H9 (cell line): ENCODE measurements at regions not wholly inside any gene's neighbourhood (a gene's known extent, or its start where the extent isn't known, plus 50 kb on each side); places are given as distances from the start of the nearest gene placed in this dataset.

ENCODE experiments used
- DNase-seq: peaks from one replicate; pipeline ENCODE4 v3.0.0-alpha.2; 2017
- H2AFZ ChIP-seq: one replicate; pipeline ENCODE4 v1.6.1; 2013; ENCODE audit warnings: mild to moderate bottlenecking, low read length, control low read depth, moderate library complexity
- H2AK5ac ChIP-seq: 2 replicates; pipeline ENCODE4 v1.6.1; 2013; ENCODE audit warnings: low read length, control low read depth, mixed read lengths; ENCODE audit not compliant: insufficient read length
- H2BK120ac ChIP-seq: one replicate; pipeline ENCODE4 v1.6.1; 2013; ENCODE audit warnings: low read depth, mild to moderate bottlenecking, low read length, control low read depth, inconsistent platforms; ENCODE audit not compliant: poor library complexity, severe bottlenecking
- H2BK12ac ChIP-seq: 2 replicates; pipeline ENCODE4 v1.6.1; 2013; ENCODE audit warnings: low read length, control low read depth, mixed read lengths, low read depth; ENCODE audit not compliant: insufficient read length
- H2BK15ac ChIP-seq: 2 replicates; pipeline ENCODE4 v1.6.1; 2013; ENCODE audit warnings: low read depth, low read length, control low read depth
- H2BK20ac ChIP-seq: one replicate; pipeline ENCODE4 v1.6.1; 2013; ENCODE audit warnings: low read depth, mild to moderate bottlenecking, low read length, control low read depth, inconsistent platforms; ENCODE audit not compliant: poor library complexity, severe bottlenecking
- H2BK5ac ChIP-seq: 2 replicates; pipeline ENCODE4 v1.6.1; 2013; ENCODE audit warnings: low read length, control low read depth, mixed read lengths; ENCODE audit not compliant: insufficient read length
- H3K14ac ChIP-seq: 2 replicates; pipeline ENCODE4 v1.6.1; 2013; ENCODE audit warnings: low read length, control low read depth; ENCODE audit not compliant: insufficient read depth
- H3K18ac ChIP-seq: 2 replicates; pipeline ENCODE4 v1.6.1; 2013; ENCODE audit warnings: low read depth, mild to moderate bottlenecking, mixed read lengths, low read length, control low read depth; ENCODE audit not compliant: insufficient read length
- H3K23ac ChIP-seq: 2 replicates; pipeline ENCODE4 v1.6.1; 2013; ENCODE audit warnings: low read length, control low read depth, mixed read lengths, low read depth; ENCODE audit not compliant: insufficient read length
- H3K23me2 ChIP-seq: 2 replicates; pipeline ENCODE4 v1.6.1; 2013; ENCODE audit warnings: low read depth, mild to moderate bottlenecking, mixed read lengths, low read length, control low read depth; ENCODE audit not compliant: insufficient read length, poor library complexity, severe bottlenecking
- H3K27ac ChIP-seq: 2 replicates; pipeline ENCODE4 v1.5.1; 2013; ENCODE audit warnings: low read length, control low read depth, mixed read lengths, low read depth; ENCODE audit not compliant: insufficient read length
- H3K27me3 ChIP-seq: 2 replicates; pipeline ENCODE4 v1.6.1; 2013; ENCODE audit warnings: low read length, control low read depth, inconsistent platforms; ENCODE audit not compliant: insufficient read depth
- H3K4ac ChIP-seq: 2 replicates; pipeline ENCODE4 v1.6.1; 2013; ENCODE audit warnings: low read depth, mild to moderate bottlenecking, control low read depth, inconsistent platforms, low read length, moderate library complexity
- H3K4me1 ChIP-seq: 2 replicates; pipeline ENCODE4 v1.6.1; 2013; ENCODE audit warnings: low read length, control low read depth, inconsistent platforms; ENCODE audit not compliant: insufficient read depth
- H3K4me2 ChIP-seq: 2 replicates; pipeline ENCODE4 v1.6.1; 2013; ENCODE audit warnings: low read length, control low read depth, mixed read lengths; ENCODE audit not compliant: insufficient read length, insufficient read depth
- H3K56ac ChIP-seq: 2 replicates; pipeline ENCODE4 v1.6.1; 2013; ENCODE audit warnings: low read depth, mild to moderate bottlenecking, mixed read lengths, low read length, control low read depth; ENCODE audit not compliant: insufficient read length
- H3K79me1 ChIP-seq: 2 replicates; pipeline ENCODE4 v1.6.1; 2013; ENCODE audit warnings: low read depth, mild to moderate bottlenecking, moderate library complexity, low read length, control low read depth, inconsistent platforms; ENCODE audit not compliant: insufficient read depth, poor library complexity, severe bottlenecking
- H3K79me2 ChIP-seq: 2 replicates; pipeline ENCODE4 v1.6.1; 2013; ENCODE audit warnings: low read length, control low read depth, inconsistent platforms; ENCODE audit not compliant: insufficient read depth
- H3K9ac ChIP-seq: 2 replicates; pipeline ENCODE4 v1.6.1; 2013; ENCODE audit warnings: low read length, control low read depth, mixed read lengths; ENCODE audit not compliant: insufficient read length; ENCODE audit errors: extremely low read depth
- H3K9me3 ChIP-seq: one replicate; pipeline ENCODE4 v1.6.1; 2013; ENCODE audit warnings: low read depth, low read length, inconsistent platforms; ENCODE audit not compliant: control insufficient read depth
- H3T11ph ChIP-seq: one replicate; pipeline ENCODE4 v1.6.1; 2013; ENCODE audit warnings: mild to moderate bottlenecking, low read length, control low read depth, inconsistent platforms
- H4K20me1 ChIP-seq: one replicate; pipeline ENCODE4 v1.6.1; 2013; ENCODE audit not compliant: control insufficient read depth, insufficient read length, insufficient read depth
- H4K5ac ChIP-seq: 2 replicates; pipeline ENCODE4 v1.6.1; 2013; ENCODE audit warnings: low read depth, mild to moderate bottlenecking, mixed read lengths, low read length, control low read depth; ENCODE audit not compliant: insufficient read length
- H4K8ac ChIP-seq: replicated peaks from 2 replicates; pipeline ENCODE4 v1.6.1; 2013; ENCODE audit warnings: low read length, control low read depth, mixed read lengths, low read depth; ENCODE audit not compliant: insufficient read length
- H4K91ac ChIP-seq: 2 replicates; pipeline ENCODE4 v1.6.1; 2013; ENCODE audit warnings: low read depth, mild to moderate bottlenecking, moderate library complexity, mixed read lengths, low read length, control low read depth; ENCODE audit not compliant: insufficient read length
- H3K27ac Mint-ChIP-seq, 3 experiments: 2 replicates in 2 of 3; 3 replicates in 1 of 3; pipeline ENCODE4 v1.8.0; 2020 to 2021; ENCODE audit warnings: mixed read lengths in 3 of 3, mild to moderate bottlenecking in 1 of 3, moderate library complexity in 1 of 3
- H3K27me3 Mint-ChIP-seq: 2 replicates; pipeline ENCODE4 v1.8.0; 2021; ENCODE audit warnings: low read depth, mild to moderate bottlenecking, moderate library complexity, mixed read lengths
- H3K36me3 Mint-ChIP-seq, 3 experiments: 2 replicates in 2 of 3; 3 replicates in 1 of 3; pipeline ENCODE4 v1.8.0; 2020 to 2021; ENCODE audit warnings: low read depth in 3 of 3, mixed read lengths in 3 of 3; ENCODE audit not compliant: insufficient read depth in 1 of 3
- H3K4me1 Mint-ChIP-seq, 2 experiments: 2 replicates each; pipeline ENCODE4 v1.8.0; 2020; ENCODE audit warnings: mixed read lengths in 2 of 2
- H3K4me3 Mint-ChIP-seq, 2 experiments: 2 replicates in 1 of 2; 3 replicates in 1 of 2; pipeline ENCODE4 v1.8.0; 2020 to 2021; ENCODE audit warnings: mild to moderate bottlenecking in 2 of 2, mixed read lengths in 2 of 2, moderate library complexity in 1 of 2
- H3K9me3 Mint-ChIP-seq, 2 experiments: 2 replicates in 1 of 2; 3 replicates in 1 of 2; pipeline ENCODE4 v1.8.0; 2020; ENCODE audit warnings: mild to moderate bottlenecking in 2 of 2, mixed read lengths in 2 of 2, moderate library complexity in 1 of 2
- CTCF ChIP-seq: fragments of 200-600 bp; sonication (generic); conservative IDR thresholded peaks from 3 replicates; pipeline ENCODE4 v1.8.0; 2021; ENCODE audit warnings: antibody characterized with exemption, mild to moderate bottlenecking
- WGBS: extraction: QIAGEN DNeasy Blood & Tissue Kit; methylation state at CpG from one replicate; pipeline ENCODE4 v1.1.7; 2013; ENCODE audit warnings: missing lambda C conversion rate, low lambda C conversion rate, mixed read lengths; ENCODE audit not compliant: insufficient read length; ENCODE audit errors: extremely low coverage; 5-methylcytosine and 5-hydroxymethylcytosine counted together

- Histone ChIP-seq H4K5ac (no peak overlapping the region), H3K9me3 (no peaks in the 10 kb centered on the region), H2BK20ac (no peak overlapping the region), H3K14ac (no peak overlapping the region), H2BK15ac (no peak overlapping the region), H4K20me1 (no peaks in the 10 kb centered on the region), H3K27ac (no peak overlapping the region), H2BK5ac (no peak overlapping the region), H4K91ac (no peak overlapping the region), H3K4me2 (no peak overlapping the region), H4K8ac (no peak overlapping the region), H3K4me1 (no peaks in the 10 kb centered on the region), H3T11ph (no peak overlapping the region), H2AK5ac (no peak overlapping the region), H3K4ac (no peak overlapping the region), H2AFZ (no peak overlapping the region), H3K23me2 (no peaks in the 10 kb centered on the region), H3K18ac (no peak overlapping the region), H3K23ac (no peak overlapping the region), H2BK120ac (no peak overlapping the region), H3K27me3 (no peaks in the 10 kb centered on the region), H2BK12ac (no peak overlapping the region), H3K79me2 (no peaks in the 10 kb centered on the region), H3K9ac (no peak overlapping the region), H3K79me1 (no peaks in the 10 kb centered on the region), H3K56ac (no peak overlapping the region)
- Mint-ChIP-seq H3K27ac (no peak overlapping the region), H3K4me1 (peaks cover 0 to 3% of the 10 kb centered on the region in 2 experiments; a peak in 1 of 4 replicates), H3K27me3 (no peaks in the 10 kb centered on the region; the same call in 1 of the 2 replicates), H3K9me3 (no peaks in the 10 kb centered on the region), H3K36me3 (no peaks in the 10 kb centered on the region), H3K4me3 (no peak overlapping the region)
- 100% methylated on average over 1 of the region's 5 CpGs for WGBS
- TF ChIP-seq CTCF = no peak
- DNase-seq = no peak
Measured at GRCh38 chr3:5788496-5788895, 601.0 kb downstream of the EDEM1 start.
